Fibroblast of lung (primary cell): ENCODE measurements at regions not wholly inside any gene's neighbourhood (a gene's known extent, or its start where the extent isn't known, plus 50 kb on each side); places are given as distances from the start of the nearest gene placed in this dataset.

ENCODE experiments used
- DNase-seq, 2 donors: peaks; one replicate each; pipeline versions ENCODE4 v3.0.0 to v3.0.0-alpha.2; 2010; ENCODE audit warnings: low read depth in 2 of 2
- H2AFZ ChIP-seq: 2 replicates; pipeline ENCODE4 v1.5.1; 2012; ENCODE audit warnings: low read length, control low read depth, inconsistent platforms
- H3K27ac ChIP-seq: 2 replicates; pipeline ENCODE4 v1.5.1; 2011; ENCODE audit warnings: low read length, control low read depth; ENCODE audit not compliant: insufficient read depth
- H3K27me3 ChIP-seq: 2 replicates; pipeline ENCODE4 v1.5.1; 2011; ENCODE audit warnings: mild to moderate bottlenecking, low read length; ENCODE audit not compliant: control insufficient read depth, insufficient read depth
- H3K36me3 ChIP-seq: 2 replicates; pipeline ENCODE4 v1.5.1; 2011; ENCODE audit warnings: low read length; ENCODE audit not compliant: control insufficient read depth, insufficient read depth
- H3K4me1 ChIP-seq: 2 replicates; pipeline ENCODE4 v1.5.1; 2011; ENCODE audit warnings: low read length; ENCODE audit not compliant: control insufficient read depth, insufficient read depth; ENCODE audit errors: extremely low read depth
- H3K4me2 ChIP-seq: 2 replicates; pipeline ENCODE4 v1.5.1; 2011; ENCODE audit warnings: low read length, control low read depth; ENCODE audit not compliant: insufficient read depth; ENCODE audit errors: extremely low read depth
- H3K4me3 ChIP-seq, 4 experiments: fragments of 200-600 bp in 1 of 4; sonication (generic) in 1 of 4; replicated peaks in 1 of 4; 2 replicates each; pipeline ENCODE4 v1.5.1; 2011 to 2016; ENCODE audit warnings: low read length in 4 of 4, low read depth in 3 of 4, mild to moderate bottlenecking in 3 of 4, control low read depth in 2 of 4, inconsistent platforms in 1 of 4, mixed read lengths in 1 of 4; ENCODE audit not compliant: insufficient read depth in 1 of 4; ENCODE audit errors: control extremely low read depth in 1 of 4
- H3K79me2 ChIP-seq: 2 replicates; pipeline ENCODE4 v1.5.1; 2012; ENCODE audit warnings: mild to moderate bottlenecking, low read length, inconsistent platforms; ENCODE audit not compliant: control insufficient read depth, insufficient read depth
- H3K9ac ChIP-seq: 2 replicates; pipeline ENCODE4 v1.5.1; 2011; ENCODE audit warnings: mild to moderate bottlenecking, low read length, control low read depth; ENCODE audit not compliant: insufficient read depth
- H3K9me3 ChIP-seq: 2 replicates; pipeline ENCODE4 v1.5.1; 2012; ENCODE audit warnings: low read depth, low read length; ENCODE audit not compliant: control insufficient read depth, insufficient read depth
- H4K20me1 ChIP-seq: 2 replicates; pipeline ENCODE4 v1.5.1; 2011; ENCODE audit warnings: low read length; ENCODE audit not compliant: control insufficient read depth, insufficient read depth; ENCODE audit errors: extremely low read depth
- EZH2 ChIP-seq: IDR thresholded peaks from 2 replicates; pipeline ENCODE4 v1.5.1; 2012; ENCODE audit warnings: low read length, control low read depth, mild to moderate bottlenecking; ENCODE audit errors: missing control alignments
- TF ChIP-seq, protein P1 (sequence below), 2 donors: IDR thresholded peaks in 1 of 2; conservative IDR thresholded peaks in 1 of 2; 1 replicate in 1 of 2; 2 replicates in 1 of 2; pipeline ENCODE4 v1.5.1; 2011 to 2012; ENCODE audit warnings: low read length in 2 of 2, control low read depth in 1 of 2, inconsistent platforms in 1 of 2, low read depth in 1 of 2, mild to moderate bottlenecking in 1 of 2

DNA sequence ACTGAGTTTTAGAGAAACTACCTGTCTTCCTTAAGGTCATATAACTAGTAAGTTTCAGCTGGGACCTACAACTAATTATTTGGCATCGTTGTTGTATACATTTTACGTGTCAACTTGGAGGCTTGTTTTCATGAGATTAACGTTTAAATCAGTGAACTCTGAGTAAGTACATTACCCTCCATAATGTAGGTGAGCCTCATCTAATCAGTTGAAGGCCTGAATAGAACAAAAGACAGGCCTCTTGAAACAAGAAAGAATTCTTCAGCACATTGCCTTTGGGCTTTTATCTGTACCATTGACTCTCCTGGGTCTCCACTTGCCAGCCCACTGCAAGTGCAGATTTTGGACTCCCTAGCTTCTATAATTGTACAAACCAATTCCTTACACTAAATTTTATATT, 364.6 kb downstream of the ADGRL2 start:
- peaks cover 10% of the 10 kb centered on the region for H3K4me1 ChIP-seq
- no peak overlapping the region for H2AFZ ChIP-seq
- H3K27me3 ChIP-seq = no peaks in the 10 kb centered on the region
- no peaks in the 10 kb centered on the region for H4K20me1 ChIP-seq
- H3K79me2 ChIP-seq = no peaks in the 10 kb centered on the region
- H3K4me3 ChIP-seq = no peak overlapping the region
- no peak overlapping the region for H3K4me2 ChIP-seq
- TF ChIP-seq, protein P1, sequence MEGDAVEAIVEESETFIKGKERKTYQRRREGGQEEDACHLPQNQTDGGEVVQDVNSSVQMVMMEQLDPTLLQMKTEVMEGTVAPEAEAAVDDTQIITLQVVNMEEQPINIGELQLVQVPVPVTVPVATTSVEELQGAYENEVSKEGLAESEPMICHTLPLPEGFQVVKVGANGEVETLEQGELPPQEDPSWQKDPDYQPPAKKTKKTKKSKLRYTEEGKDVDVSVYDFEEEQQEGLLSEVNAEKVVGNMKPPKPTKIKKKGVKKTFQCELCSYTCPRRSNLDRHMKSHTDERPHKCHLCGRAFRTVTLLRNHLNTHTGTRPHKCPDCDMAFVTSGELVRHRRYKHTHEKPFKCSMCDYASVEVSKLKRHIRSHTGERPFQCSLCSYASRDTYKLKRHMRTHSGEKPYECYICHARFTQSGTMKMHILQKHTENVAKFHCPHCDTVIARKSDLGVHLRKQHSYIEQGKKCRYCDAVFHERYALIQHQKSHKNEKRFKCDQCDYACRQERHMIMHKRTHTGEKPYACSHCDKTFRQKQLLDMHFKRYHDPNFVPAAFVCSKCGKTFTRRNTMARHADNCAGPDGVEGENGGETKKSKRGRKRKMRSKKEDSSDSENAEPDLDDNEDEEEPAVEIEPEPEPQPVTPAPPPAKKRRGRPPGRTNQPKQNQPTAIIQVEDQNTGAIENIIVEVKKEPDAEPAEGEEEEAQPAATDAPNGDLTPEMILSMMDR (conservative IDR thresholded peaks at IDR 0.05 in 1 of 2, IDR thresholded peaks at IDR 0.05 in 1 of 2; ENCODE audit: low read depth in 1 of 2, low read length in 2 of 2) = no peak
- TF ChIP-seq EZH2 = no peak
- H3K27ac ChIP-seq = no peak overlapping the region
- H3K9ac ChIP-seq = no peak overlapping the region
- H3K36me3 ChIP-seq = no peaks in the 10 kb centered on the region
- DNase-seq = no peak
- no peaks in the 10 kb centered on the region for H3K9me3 ChIP-seq

DNA sequence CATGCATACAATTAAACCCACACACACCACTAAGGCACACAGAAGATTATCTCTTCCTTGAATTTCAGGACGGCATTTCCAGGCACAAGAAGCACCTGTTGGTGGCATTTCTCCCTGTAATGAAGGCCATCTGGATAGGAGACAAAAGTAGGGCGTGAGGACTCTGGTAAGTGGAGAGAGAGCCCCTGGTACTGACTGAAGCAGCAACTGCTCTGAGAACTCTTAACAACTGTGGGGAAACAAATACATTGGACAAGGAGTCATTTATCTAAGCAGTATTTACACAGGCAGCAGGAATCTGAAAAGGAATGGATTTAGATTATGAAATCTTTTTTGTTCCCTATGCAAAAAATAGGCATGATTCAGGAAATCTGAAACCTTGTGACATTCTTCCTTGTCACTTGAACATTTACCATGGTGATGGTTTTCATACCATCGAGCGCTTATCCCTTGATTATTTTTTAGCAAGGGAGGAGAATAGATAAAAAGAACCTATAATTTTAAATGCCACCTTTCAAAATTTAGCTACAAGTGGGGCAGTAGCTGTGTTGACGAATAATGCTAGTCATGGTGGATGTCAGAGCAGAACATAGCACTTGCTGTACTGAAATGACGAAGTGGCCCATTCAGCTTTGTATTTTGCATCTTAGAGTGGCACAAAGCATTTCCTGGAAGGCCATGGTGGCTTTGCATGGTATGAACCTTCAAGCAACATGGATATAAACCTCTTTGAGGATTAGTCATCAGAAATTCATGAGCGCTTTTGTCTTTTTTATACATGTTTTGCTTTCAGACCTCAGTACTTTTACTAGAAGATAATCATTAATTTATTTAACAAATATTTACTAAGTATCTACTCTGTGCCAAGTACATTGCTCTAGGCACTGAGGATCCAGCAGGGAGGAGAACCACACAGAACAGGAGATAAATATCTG, 362.0 kb downstream of the ADGRL2 start:
- no peaks in the 10 kb centered on the region for H3K27me3 ChIP-seq
- no peaks in the 10 kb centered on the region for H4K20me1 ChIP-seq
- no peak overlapping the region for H3K9ac ChIP-seq
- peaks cover 11% of the 10 kb centered on the region for H3K4me1 ChIP-seq
- peak; percentile 45 to 46 for DNase-seq
- TF ChIP-seq EZH2 = no peak
- TF ChIP-seq, protein P1 (conservative IDR thresholded peaks at IDR 0.05 in 1 of 2, IDR thresholded peaks at IDR 0.05 in 1 of 2; ENCODE audit: low read depth in 1 of 2, low read length in 2 of 2) = no peak
- H3K79me2 ChIP-seq = no peaks in the 10 kb centered on the region
- H3K27ac ChIP-seq = no peak overlapping the region
- peak overlapping the region; percentile 17 for H3K4me2 ChIP-seq
- no peak overlapping the region for H3K4me3 ChIP-seq
- H2AFZ ChIP-seq = no peak overlapping the region
- H3K36me3 ChIP-seq = no peaks in the 10 kb centered on the region
- H3K9me3 ChIP-seq = no peaks in the 10 kb centered on the region

DNA sequence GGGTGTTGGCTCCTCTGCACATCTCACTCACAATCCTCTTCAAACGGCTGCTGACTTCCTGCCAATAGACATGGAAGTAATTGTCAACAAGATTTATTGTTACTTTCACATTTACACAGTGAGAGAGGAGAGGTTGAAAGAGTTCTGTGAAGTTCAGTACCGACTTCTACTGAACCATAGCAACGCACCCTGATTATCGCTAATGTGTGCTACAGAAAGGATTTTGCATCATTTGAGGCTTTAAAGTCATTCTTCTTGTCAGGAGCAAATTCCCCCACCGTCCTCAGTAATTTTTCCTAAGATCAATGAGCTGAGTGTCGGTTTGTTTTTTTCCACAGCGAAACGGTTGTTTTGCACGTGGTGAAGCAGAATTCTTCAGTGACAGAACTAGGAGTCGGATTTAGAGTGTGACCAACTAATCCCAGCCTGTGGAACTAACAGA, 361.0 kb downstream of the ADGRL2 start:
- Histone ChIP-seq H4K20me1 (no peaks in the 10 kb centered on the region), H3K9me3 (no peaks in the 10 kb centered on the region), H3K4me3 (peak overlapping the region; percentile 16 to 50 (median 26)), H3K36me3 (no peaks in the 10 kb centered on the region), H3K4me2 (peak overlapping the region; percentile 59), H3K27me3 (no peaks in the 10 kb centered on the region), H3K4me1 (peaks cover 11% of the 10 kb centered on the region), H3K27ac (no peak overlapping the region), H2AFZ (peak overlapping the region; percentile 11), H3K9ac (no peak overlapping the region), H3K79me2 (no peaks in the 10 kb centered on the region)
- peak; percentile 55 to 56 for DNase-seq
- TF ChIP-seq, protein P1 (conservative IDR thresholded peaks at IDR 0.05 in 1 of 2, IDR thresholded peaks at IDR 0.05 in 1 of 2; ENCODE audit: low read depth in 1 of 2, low read length in 2 of 2) = no peak
- TF ChIP-seq EZH2 = no peak
